DMS 273 treated with DMSO at 0.1 percent for 48 hours (cell line): ENCODE measurements at regions not wholly inside any gene's neighbourhood (a gene's known extent, or its start where the extent isn't known, plus 50 kb on each side); places are given as distances from the start of the nearest gene placed in this dataset.
"Not testable (repeated sequence)": the region's sequence is repeated elsewhere in the genome, so short reads cannot be mapped to it uniquely, and the experiment has no call there.

Source experiments
- DNase-seq: peaks from one replicate; lab custom pipeline; 2025; lab: John Stamatoyannopoulos, UW

GRCh38 chr9:25045469-25045868, 499.8 kb upstream of the IZUMO3 start:
- not testable (repeated sequence) for DNase-seq

- no peak for DNase-seq
Observed at GRCh38 chr9:25029743-25030142, 484.0 kb upstream of the IZUMO3 start.

- no peak for DNase-seq
Observed at GRCh38 chr9:25025686-25026085, 480.0 kb upstream of the IZUMO3 start.

- no peak for DNase-seq
Observed at GRCh38 chr9:25025156-25025555, 479.5 kb upstream of the IZUMO3 start.

GRCh38 chr9:25017779-25018178, 472.1 kb upstream of the IZUMO3 start:
- DNase-seq = no peak

- no peak for DNase-seq
Observed at GRCh38 chr9:25010027-25010662, 464.4 kb upstream of the IZUMO3 start.

GRCh38 chr9:25003686-25004085, 458.0 kb upstream of the IZUMO3 start:
- no peak for DNase-seq

- DNase-seq = no peak
Observed at GRCh38 chr9:24986331-24986730, 440.6 kb upstream of the IZUMO3 start.

GRCh38 chr9:24970780-24971179, 425.1 kb upstream of the IZUMO3 start:
- not testable (repeated sequence) for DNase-seq

GRCh38 chr9:24961762-24962161, 416.1 kb upstream of the IZUMO3 start:
- no peak for DNase-seq

- DNase-seq = no peak
Observed at GRCh38 chr9:24953070-24953469, 407.4 kb upstream of the IZUMO3 start.

- no peak for DNase-seq
Observed at GRCh38 chr9:24939109-24939850, 393.6 kb upstream of the IZUMO3 start.

- DNase-seq = no peak
Observed at GRCh38 chr9:24936117-24936516, 390.4 kb upstream of the IZUMO3 start.

GRCh38 chr9:24932785-24933184, 387.1 kb upstream of the IZUMO3 start:
- DNase-seq = no peak

- DNase-seq = no peak
Observed at GRCh38 chr9:24931894-24932293, 386.2 kb upstream of the IZUMO3 start.

- DNase-seq = no peak
Observed at GRCh38 chr9:24912767-24913166, 367.1 kb upstream of the IZUMO3 start.

GRCh38 chr9:24901319-24901718, 355.6 kb upstream of the IZUMO3 start:
- DNase-seq = no peak

GRCh38 chr9:24900179-24900578, 354.5 kb upstream of the IZUMO3 start:
- no peak for DNase-seq

GRCh38 chr9:24899463-24899862, 353.8 kb upstream of the IZUMO3 start:
- DNase-seq = no peak

GRCh38 chr9:24897826-24898225, 352.1 kb upstream of the IZUMO3 start:
- DNase-seq = no peak

GRCh38 chr9:24881361-24881760, 335.7 kb upstream of the IZUMO3 start:
- DNase-seq = no peak

GRCh38 chr9:24879591-24879990, 333.9 kb upstream of the IZUMO3 start:
- DNase-seq = no peak

- not testable (repeated sequence) for DNase-seq
Observed at GRCh38 chr9:24856601-24857000, 310.9 kb upstream of the IZUMO3 start.
